ENCODE measurements at regions not wholly inside any gene's neighbourhood (a gene's known extent, or its start where the extent isn't known, plus 50 kb on each side); places are given as distances from the start of the nearest gene placed in this dataset.

- DNase-seq (ENCODE audit: low spot score): no peak
Observed at GRCh38 chr10:2019803-2020202, 282.5 kb upstream of the ADARB2 start.

- DNase-seq (ENCODE audit: low spot score): no peak
Observed at GRCh38 chr10:2019281-2019680, 282.0 kb upstream of the ADARB2 start.

GRCh38 chr10:2014541-2014940, 277.2 kb upstream of the ADARB2 start:
- no peak for DNase-seq (ENCODE audit: low spot score)

- no peak for DNase-seq (ENCODE audit: low spot score)
Observed at GRCh38 chr10:2012209-2012608, 274.9 kb upstream of the ADARB2 start.

GRCh38 chr10:2011106-2011716, 273.9 kb upstream of the ADARB2 start:
- DNase-seq (ENCODE audit: low spot score): no peak

- DNase-seq (ENCODE audit: low spot score): no peak
Observed at GRCh38 chr10:2005546-2005945, 268.2 kb upstream of the ADARB2 start.

GRCh38 chr10:1992930-1993329, 255.6 kb upstream of the ADARB2 start:
- DNase-seq (ENCODE audit: low spot score): no peak

- DNase-seq (ENCODE audit: low spot score): no peak
Observed at GRCh38 chr10:1989090-1989489, 251.8 kb upstream of the ADARB2 start.

- no peak for DNase-seq (ENCODE audit: low spot score)
Observed at GRCh38 chr10:1981976-1982375, 244.7 kb upstream of the ADARB2 start.

GRCh38 chr10:1980459-1980858, 243.1 kb upstream of the ADARB2 start:
- DNase-seq (ENCODE audit: low spot score): no peak

GRCh38 chr10:1978584-1978983, 241.3 kb upstream of the ADARB2 start:
- DNase-seq (ENCODE audit: low spot score): no peak

GRCh38 chr10:1977461-1977860, 240.1 kb upstream of the ADARB2 start:
- no peak for DNase-seq (ENCODE audit: low spot score)

- no peak for DNase-seq (ENCODE audit: low spot score)
Observed at GRCh38 chr10:1972406-1972805, 235.1 kb upstream of the ADARB2 start.

GRCh38 chr10:1968257-1969033, 231.1 kb upstream of the ADARB2 start:
- DNase-seq (ENCODE audit: low spot score): no peak

- DNase-seq (ENCODE audit: low spot score): no peak
Observed at GRCh38 chr10:1966712-1967376, 229.5 kb upstream of the ADARB2 start.

GRCh38 chr10:1964476-1964875, 227.2 kb upstream of the ADARB2 start:
- no peak for DNase-seq (ENCODE audit: low spot score)

- DNase-seq (ENCODE audit: low spot score): no peak
Observed at GRCh38 chr10:1963341-1963740, 226.0 kb upstream of the ADARB2 start.

GRCh38 chr10:1961989-1962388, 224.7 kb upstream of the ADARB2 start:
- no peak for DNase-seq (ENCODE audit: low spot score)

GRCh38 chr10:1960982-1961381, 223.7 kb upstream of the ADARB2 start:
- DNase-seq (ENCODE audit: low spot score): no peak

GRCh38 chr10:1957057-1957456, 219.7 kb upstream of the ADARB2 start:
- no peak for DNase-seq (ENCODE audit: low spot score)

GRCh38 chr10:1954300-1954699, 217.0 kb upstream of the ADARB2 start:
- no peak for DNase-seq (ENCODE audit: low spot score)

GRCh38 chr10:1952126-1953095, 215.1 kb upstream of the ADARB2 start:
- DNase-seq (ENCODE audit: low spot score): no peak
